Epithelial cell of esophagus (primary cell): ENCODE measurements at regions not wholly inside any gene's neighbourhood (a gene's known extent, or its start where the extent isn't known, plus 50 kb on each side); places are given as distances from the start of the nearest gene placed in this dataset.

ENCODE experiments used
- DNase-seq: peaks from one replicate; pipeline ENCODE4 v3.0.0; 2010; ENCODE audit warnings: low read depth
- H3K4me3 ChIP-seq: 2 replicates; pipeline ENCODE4 v1.5.1; 2011; ENCODE audit warnings: mild to moderate bottlenecking, low read length, control low read depth
- CTCF ChIP-seq: IDR thresholded peaks from 2 replicates; pipeline ENCODE4 v1.5.1; 2011; ENCODE audit warnings: low read depth, mild to moderate bottlenecking, low read length, control low read depth, inconsistent platforms; ENCODE audit not compliant: insufficient read depth; ENCODE audit errors: missing control alignments

DNA sequence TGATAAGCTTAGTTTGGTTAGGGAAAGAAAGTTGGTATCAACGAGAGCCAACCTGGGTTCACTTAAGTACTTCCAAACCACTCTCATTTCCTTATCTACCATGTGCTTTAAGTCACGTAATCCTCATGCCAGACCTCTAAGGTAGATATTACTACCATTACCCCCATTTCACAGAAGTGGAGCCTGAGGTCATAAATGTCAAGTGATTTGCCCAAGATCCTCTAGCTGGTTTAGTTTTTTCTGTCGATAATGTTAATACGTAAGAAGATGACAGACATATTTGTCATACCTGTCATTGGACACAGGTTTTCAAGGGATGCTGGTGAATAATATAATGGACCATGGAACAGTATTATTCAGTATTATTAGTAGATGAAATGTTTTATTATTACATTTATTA, 197.4 kb upstream of the MKLN1 start:
- no peak overlapping the region for H3K4me3 ChIP-seq
- no peak for TF ChIP-seq CTCF
- DNase-seq, result no peak

DNA sequence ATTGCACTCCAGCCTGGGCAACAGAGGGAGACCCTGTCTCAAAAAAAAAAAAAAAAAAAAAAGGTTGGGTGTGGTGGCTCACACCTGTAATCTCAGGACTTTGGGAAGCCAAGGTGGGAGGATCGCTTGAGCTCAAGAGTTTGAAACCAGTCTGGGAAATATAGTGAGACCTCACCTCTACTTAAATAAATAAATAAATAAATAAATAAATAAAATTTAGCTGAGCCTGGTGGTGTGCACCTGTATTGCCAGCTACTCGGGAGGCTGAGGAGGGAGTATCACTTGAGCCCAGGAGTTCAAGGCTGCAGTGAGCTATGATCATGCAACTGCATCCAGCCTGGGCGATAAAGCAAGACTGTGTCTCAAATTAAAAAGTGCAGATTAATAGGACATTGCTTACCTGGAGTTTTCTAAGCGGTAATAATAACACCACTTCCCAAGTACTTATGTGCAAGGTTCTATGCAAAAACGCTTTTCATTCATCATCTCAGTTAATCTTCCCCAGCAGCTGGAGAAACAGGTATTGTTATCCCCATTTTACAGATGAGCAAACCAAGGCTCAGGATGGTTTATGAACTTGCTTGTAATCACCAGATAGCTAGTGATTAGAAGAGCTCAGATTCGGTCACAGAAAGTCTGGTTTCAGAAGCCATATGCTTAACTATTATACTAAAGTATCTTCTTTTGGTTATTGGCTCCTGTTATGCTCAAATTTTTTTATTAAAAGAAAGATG, 196.5 kb upstream of the MKLN1 start:
- no peak for DNase-seq
- no peak for TF ChIP-seq CTCF
- H3K4me3 ChIP-seq, result no peak overlapping the region

DNA sequence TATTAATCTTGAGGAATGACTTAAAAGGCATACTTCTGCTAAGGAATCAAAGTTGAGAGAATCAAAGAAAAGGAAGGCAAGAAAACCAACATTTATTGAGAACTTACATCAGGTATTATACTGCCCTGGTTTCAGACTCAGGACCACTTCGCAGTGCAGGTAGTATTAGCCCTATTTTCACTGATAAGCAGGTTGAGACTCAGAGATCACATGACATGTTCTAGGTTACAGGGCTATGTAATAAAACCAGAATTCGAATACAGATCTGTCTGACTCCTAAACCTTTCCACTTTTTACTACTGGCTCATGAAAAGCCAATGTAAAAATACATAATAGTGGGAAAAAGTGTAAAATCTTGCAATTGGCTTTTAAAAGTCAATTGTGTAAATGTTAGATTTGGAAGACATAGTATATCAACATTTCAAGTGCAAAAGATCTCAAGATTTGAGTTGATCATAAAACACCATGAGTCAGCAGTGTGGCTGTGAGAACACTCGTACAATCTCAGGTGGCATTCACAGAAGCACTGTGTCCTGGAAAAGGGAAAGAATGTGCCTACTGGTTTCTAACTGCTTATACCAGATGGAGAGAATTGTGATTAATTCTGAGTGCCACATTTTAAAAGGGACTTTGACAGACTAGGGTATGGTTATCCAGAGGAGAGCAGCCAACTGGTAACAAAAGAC, 195.8 kb upstream of the MKLN1 start:
- DNase-seq, result no peak
- no peak for TF ChIP-seq CTCF
- H3K4me3 ChIP-seq, result no peak overlapping the region

DNA sequence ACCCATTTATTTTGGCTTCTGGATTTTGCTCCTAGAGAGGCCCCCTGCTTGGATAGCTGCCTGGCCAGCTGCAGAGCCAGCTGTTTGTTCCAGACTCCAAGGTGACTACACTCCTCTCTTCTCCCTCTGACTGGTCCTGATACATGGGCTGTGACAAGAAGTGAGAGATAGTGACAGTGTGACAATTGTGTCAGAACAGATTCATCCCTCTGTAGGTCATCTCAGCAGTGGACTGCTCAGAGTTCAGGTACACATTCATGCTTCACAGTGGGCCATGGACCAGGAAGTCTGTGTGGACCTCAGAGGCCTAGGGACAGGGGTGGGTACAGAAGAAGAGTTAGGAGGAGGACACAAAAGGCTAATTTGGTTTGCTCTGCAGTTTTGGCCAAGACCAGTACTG, 188.2 kb upstream of the MKLN1 start:
- no peak for DNase-seq
- H3K4me3 ChIP-seq, result no peak overlapping the region
- no peak for TF ChIP-seq CTCF

- H3K4me3 ChIP-seq, result no peak overlapping the region
- TF ChIP-seq CTCF, result no peak
- no peak for DNase-seq
These were observed 186.2 kb upstream of the MKLN1 start for GRCh38 chr7:131141443-131141967.

GRCh38 chr7:131143869-131144268, 183.8 kb upstream of the MKLN1 start:
- TF ChIP-seq CTCF, result no peak
- H3K4me3 ChIP-seq, result no peak overlapping the region
- DNase-seq, result no peak
